Testis (tissue), 2 donors: ENCODE measurements at regions not wholly inside any gene's neighbourhood (a gene's known extent, or its start where the extent isn't known, plus 50 kb on each side); places are given as distances from the start of the nearest gene placed in this dataset.

Source experiments
- DNase-seq: peaks from one replicate; pipeline ENCODE4 v3.0.0-alpha.2; 2019
- H3K27ac ChIP-seq, 2 donors: fragments of 200-600 bp; sonication (generic); one replicate each; pipeline ENCODE4 v1.5.1; 2019
- H3K27me3 ChIP-seq: fragments of 200-600 bp; sonication (generic); one replicate; pipeline ENCODE4 v1.5.1; 2019
- H3K36me3 ChIP-seq: fragments of 200-600 bp; sonication (generic); one replicate; pipeline ENCODE4 v1.5.1; 2017; ENCODE audit warnings: low read depth; ENCODE audit errors: missing control alignments
- H3K4me1 ChIP-seq: fragments of 200-600 bp; sonication (generic); one replicate; pipeline ENCODE4 v1.5.1; 2019
- H3K4me3 ChIP-seq, 2 donors: fragments of 200-600 bp; sonication (generic); one replicate each; pipeline ENCODE4 v1.5.1; 2017 to 2019
- H3K9me3 ChIP-seq: fragments of 200-600 bp; sonication (generic); one replicate; pipeline ENCODE4 v1.5.1; 2017
- CTCF ChIP-seq, 3 experiments: fragments of 450-650 bp in 2 of 3; fragments of 200-600 bp in 1 of 3; sonication (generic) in 1 of 3; IDR thresholded peaks; one replicate each; pipeline ENCODE4 v1.5.1; 2016 to 2019; ENCODE audit warnings: antibody characterized with exemption in 3 of 3, mild to moderate bottlenecking in 2 of 3, moderate library complexity in 1 of 3
- POLR2A ChIP-seq: fragments of 450-650 bp; IDR thresholded peaks from one replicate; pipeline ENCODE4 v1.6.1; 2017; ENCODE audit warnings: antibody characterized with exemption, mild to moderate bottlenecking, moderate library complexity
- WGBS, 2 donors: methylation state at CpG; one replicate each; pipeline ENCODE4 v1.1.5; 2018; 5-methylcytosine and 5-hydroxymethylcytosine counted together
- intact Hi-C: fragments of 100-400 bp; cut with DNase I; formaldehyde crosslinking; loops from one replicate; pipeline ENCODE4 v1.15.1; 2023; ENCODE audit warnings: low total_unique reads
- small RNA-seq, 2 donors: library from RNA; depleted of rRNA; stranded (forward); fragments of <200 nt; gene quantifications; one replicate each; pipeline ENCODE3, GENCODE V24; 2016

GRCh38 chr5:52204310-52204709, 583.4 kb upstream of the ITGA1 start:
- H3K27me3 ChIP-seq: no peaks in the 10 kb centered on the region
- TF ChIP-seq POLR2A (no peak), CTCF (IDR thresholded peaks at IDR 0.05) (no peak)
- H3K36me3 ChIP-seq: no peaks in the 10 kb centered on the region
- H3K4me3 ChIP-seq: no peak overlapping the region
- DNase-seq: no peak
- no peaks in the 10 kb centered on the region for H3K4me1 ChIP-seq
- no peaks in the 10 kb centered on the region for H3K9me3 ChIP-seq
- H3K27ac ChIP-seq: no peak overlapping the region
- intact Hi-C loops: no loop called here
- WGBS, 2 donors: 65 to 75% methylated on average over 3 of the region's 3 CpGs

Small RNAs in the stretch of these regions (small RNA-seq; reads per million reads assigned to genes)
- gene RNA5SP182: 0 to 0.09 reads per million in 2 donors
